Ishikawa (cell line): ENCODE measurements at regions not wholly inside any gene's neighbourhood (a gene's known extent, or its start where the extent isn't known, plus 50 kb on each side); places are given as distances from the start of the nearest gene placed in this dataset.

Experiments used
- CEBPB ChIP-seq: IDR thresholded peaks from 2 replicates; pipeline ENCODE4 v1.6.1; 2012
- EP300 ChIP-seq: IDR thresholded peaks from 2 replicates; pipeline ENCODE4 v1.6.1; 2012; ENCODE audit warnings: borderline replicate concordance
- MAX ChIP-seq: IDR thresholded peaks from 2 replicates; pipeline ENCODE4 v1.6.1; 2012
- REST ChIP-seq: IDR thresholded peaks from 2 replicates; pipeline ENCODE4 v1.6.1; 2012; ENCODE audit warnings: low read depth, mild to moderate bottlenecking
- TCF12 ChIP-seq: IDR thresholded peaks from 2 replicates; pipeline ENCODE4 v1.6.1; 2012; ENCODE audit warnings: low read depth
- TEAD4 ChIP-seq: IDR thresholded peaks from 2 replicates; pipeline ENCODE4 v1.6.1; 2012
- YY1 ChIP-seq: IDR thresholded peaks from 2 replicates; pipeline ENCODE4 v1.6.1; 2012; ENCODE audit warnings: low read depth

- TF ChIP-seq CEBPB (no peak), MAX (no peak), YY1 (no peak), REST (no peak), TCF12 (no peak), TEAD4 (no peak), EP300 (no peak)
Observed at GRCh38 chr6:27806981-27807440, 105.2 kb downstream of the OR2B2 start.
